SK-N-MC (cell line): ENCODE measurements at regions not wholly inside any gene's neighbourhood (a gene's known extent, or its start where the extent isn't known, plus 50 kb on each side); places are given as distances from the start of the nearest gene placed in this dataset.

Experiments used
- EZH2 ChIP-seq: fragments of 200-600 bp; sonication (generic); IDR thresholded peaks from one replicate; pipeline ENCODE4 v1.6.1; 2017; ENCODE audit warnings: antibody characterized with exemption
- POLR2AphosphoS5 ChIP-seq: IDR thresholded peaks from 2 replicates; pipeline ENCODE4 v1.6.1; 2012; ENCODE audit warnings: mild to moderate bottlenecking, low read depth, low read length, borderline replicate concordance

- TF ChIP-seq EZH2 (no peak), POLR2AphosphoS5 (no peak)
These were observed 137.6 kb downstream of the GRIN2B start for GRCh38 chr12:13843841-13844240.
